ENCODE measurements at regions not wholly inside any gene's neighbourhood (a gene's known extent, or its start where the extent isn't known, plus 50 kb on each side); places are given as distances from the start of the nearest gene placed in this dataset.

DNA sequence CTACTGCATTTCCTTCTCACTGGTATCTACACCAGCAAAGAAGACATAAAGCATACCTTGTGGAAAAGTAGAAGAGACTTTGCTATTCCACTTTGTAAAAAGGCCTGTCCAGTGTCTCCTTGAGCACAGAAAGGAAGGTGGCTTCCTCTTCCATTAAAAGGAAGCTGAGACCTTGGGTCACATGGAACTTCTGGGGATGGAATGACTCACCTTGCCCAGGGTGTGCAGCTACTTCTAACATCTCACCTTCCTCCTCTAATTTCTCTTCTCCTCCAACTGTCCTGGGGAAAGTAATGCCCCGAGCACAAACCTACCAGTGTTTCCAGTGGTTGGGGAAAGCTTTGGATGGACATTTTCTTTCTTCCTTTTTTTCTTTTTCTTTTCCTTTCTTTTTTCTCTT lies 848.8 kb upstream of the MAP3K7 start:
- H3K79me2 ChIP-seq: no peaks in the 10 kb centered on the region
- no peak overlapping the region for H3K27ac ChIP-seq
- no peak overlapping the region for H2AFZ ChIP-seq
- H3K4me1 ChIP-seq (ENCODE audit: insufficient read depth): no peaks in the 10 kb centered on the region
- no peaks in the 10 kb centered on the region for H3K9me2 ChIP-seq (replicated peaks; ENCODE audit: insufficient read depth)
- H3K9me3 ChIP-seq (ENCODE audit: low read depth): no peaks in the 10 kb centered on the region
- H3K4me3 ChIP-seq: no peak overlapping the region
- no peaks in the 10 kb centered on the region for H3K27me3 ChIP-seq
- no peaks in the 10 kb centered on the region for H3K36me3 ChIP-seq (replicated peaks; ENCODE audit: insufficient read depth, low read depth)
- H3K4me2 ChIP-seq: no peak overlapping the region
- H4K20me1 ChIP-seq (ENCODE audit: insufficient read depth, poor library complexity, severe bottlenecking): no peaks in the 10 kb centered on the region
- TF ChIP-seq EZH2 (IDR thresholded peaks at IDR 0.05; ENCODE audit: borderline replicate concordance) (no peak), EZH2phosphoT487 (IDR thresholded peaks at IDR 0.05; ENCODE audit: low read depth, severe bottlenecking, unreplicated experiment) (no peak)
- TF ChIP-seq, protein P1, sequence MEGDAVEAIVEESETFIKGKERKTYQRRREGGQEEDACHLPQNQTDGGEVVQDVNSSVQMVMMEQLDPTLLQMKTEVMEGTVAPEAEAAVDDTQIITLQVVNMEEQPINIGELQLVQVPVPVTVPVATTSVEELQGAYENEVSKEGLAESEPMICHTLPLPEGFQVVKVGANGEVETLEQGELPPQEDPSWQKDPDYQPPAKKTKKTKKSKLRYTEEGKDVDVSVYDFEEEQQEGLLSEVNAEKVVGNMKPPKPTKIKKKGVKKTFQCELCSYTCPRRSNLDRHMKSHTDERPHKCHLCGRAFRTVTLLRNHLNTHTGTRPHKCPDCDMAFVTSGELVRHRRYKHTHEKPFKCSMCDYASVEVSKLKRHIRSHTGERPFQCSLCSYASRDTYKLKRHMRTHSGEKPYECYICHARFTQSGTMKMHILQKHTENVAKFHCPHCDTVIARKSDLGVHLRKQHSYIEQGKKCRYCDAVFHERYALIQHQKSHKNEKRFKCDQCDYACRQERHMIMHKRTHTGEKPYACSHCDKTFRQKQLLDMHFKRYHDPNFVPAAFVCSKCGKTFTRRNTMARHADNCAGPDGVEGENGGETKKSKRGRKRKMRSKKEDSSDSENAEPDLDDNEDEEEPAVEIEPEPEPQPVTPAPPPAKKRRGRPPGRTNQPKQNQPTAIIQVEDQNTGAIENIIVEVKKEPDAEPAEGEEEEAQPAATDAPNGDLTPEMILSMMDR (IDR thresholded peaks at IDR 0.05; ENCODE audit: poor library complexity): no peak
- no peak for DNase-seq (ENCODE audit: low spot score)
- WGBS (ENCODE audit: low lambda C conversion rate, missing lambda C conversion rate): 89% methylated on average over 1 of the region's 1 CpG

DNA sequence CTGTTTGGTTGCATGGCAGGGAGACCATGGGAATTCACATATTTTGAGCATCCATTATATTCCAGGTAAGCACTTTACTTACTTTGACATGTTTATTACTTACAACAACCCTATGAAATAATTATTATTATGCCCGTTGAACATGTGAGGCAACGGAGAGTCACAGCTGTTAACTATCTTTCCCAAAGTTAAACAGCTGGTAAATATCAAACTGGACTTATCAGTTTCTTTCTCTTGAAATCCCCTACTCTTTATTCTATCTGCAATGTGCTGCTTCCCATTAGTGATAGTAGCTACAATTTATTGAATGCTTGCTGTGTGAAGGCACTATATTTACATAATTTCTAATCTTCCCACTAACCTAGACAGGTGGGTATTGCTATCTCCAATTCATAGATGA lies 847.7 kb upstream of the MAP3K7 start:
- 36% methylated on average over 2 of the region's 2 CpGs for WGBS (ENCODE audit: low lambda C conversion rate, missing lambda C conversion rate)
- Histone ChIP-seq H4K20me1 (ENCODE audit: insufficient read depth, poor library complexity, severe bottlenecking) (no peaks in the 10 kb centered on the region), H3K9me2 (replicated peaks; ENCODE audit: insufficient read depth) (no peaks in the 10 kb centered on the region), H3K36me3 (replicated peaks; ENCODE audit: insufficient read depth, low read depth) (no peaks in the 10 kb centered on the region), H3K79me2 (no peaks in the 10 kb centered on the region), H3K4me2 (no peak overlapping the region), H3K4me1 (ENCODE audit: insufficient read depth) (no peaks in the 10 kb centered on the region), H3K9me3 (ENCODE audit: low read depth) (no peaks in the 10 kb centered on the region), H3K4me3 (no peak overlapping the region), H3K27me3 (no peaks in the 10 kb centered on the region), H2AFZ (no peak overlapping the region), H3K27ac (peak overlapping the region; percentile 30)
- no peak for DNase-seq (ENCODE audit: low spot score)
- TF ChIP-seq EZH2 (IDR thresholded peaks at IDR 0.05; ENCODE audit: borderline replicate concordance): no peak
- TF ChIP-seq, protein P1 (IDR thresholded peaks at IDR 0.05; ENCODE audit: poor library complexity): no peak
- TF ChIP-seq EZH2phosphoT487 (IDR thresholded peaks at IDR 0.05; ENCODE audit: low read depth, severe bottlenecking, unreplicated experiment): no peak

DNA sequence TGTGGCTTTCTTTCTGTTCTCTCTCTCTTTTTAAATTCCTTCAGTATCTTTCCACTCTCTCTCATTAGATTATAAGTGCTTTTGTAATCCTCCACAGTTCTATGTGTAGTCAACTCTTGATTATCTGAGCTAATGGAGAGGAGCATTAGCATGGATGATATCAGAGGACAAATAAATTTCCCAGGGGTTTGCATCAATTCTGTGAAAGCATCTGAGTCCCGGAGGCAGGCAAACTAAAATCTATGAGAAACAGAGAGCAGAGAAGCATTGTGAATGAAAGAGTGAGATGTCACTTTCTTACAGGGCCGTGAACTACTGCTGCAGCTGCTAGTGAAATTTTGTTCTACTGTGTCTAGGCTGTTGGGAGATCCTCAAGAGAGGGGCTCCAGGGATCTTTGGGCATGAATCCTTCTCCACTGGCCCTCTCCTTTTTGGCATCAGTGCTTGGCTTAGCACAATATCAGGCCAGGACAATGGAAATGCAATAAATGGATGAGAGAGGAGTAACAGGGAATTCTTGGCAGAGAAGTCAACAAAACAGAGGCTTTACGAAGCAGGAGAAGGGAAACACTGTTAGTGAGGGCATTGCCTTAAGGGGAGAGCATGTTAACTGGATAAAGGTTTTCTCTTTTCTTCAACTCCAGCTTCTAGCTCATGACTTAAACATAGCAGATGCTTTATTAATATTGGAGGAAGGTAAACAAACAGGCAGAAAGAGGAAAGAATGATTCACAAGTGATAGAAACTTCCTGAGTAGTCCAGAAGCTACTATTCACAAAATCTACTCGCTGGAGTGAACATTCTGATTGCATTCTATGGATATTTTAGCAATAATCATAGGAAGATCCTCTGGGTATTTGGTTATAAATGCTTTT lies 847.0 kb upstream of the MAP3K7 start:
- TF ChIP-seq, protein P1 (IDR thresholded peaks at IDR 0.05; ENCODE audit: poor library complexity): no peak
- TF ChIP-seq EZH2 (IDR thresholded peaks at IDR 0.05; ENCODE audit: borderline replicate concordance): no peak
- TF ChIP-seq EZH2phosphoT487 (IDR thresholded peaks at IDR 0.05; ENCODE audit: low read depth, severe bottlenecking, unreplicated experiment): no peak
- peak; percentile 15 for DNase-seq (ENCODE audit: low spot score)
- H3K27me3 ChIP-seq: no peaks in the 10 kb centered on the region

More for the DNA sequence above, 847.0 kb upstream of the MAP3K7 start:
- Histone ChIP-seq H3K9me2 (replicated peaks; ENCODE audit: insufficient read depth) (no peaks in the 10 kb centered on the region), H3K4me1 (ENCODE audit: insufficient read depth) (no peaks in the 10 kb centered on the region), H3K4me3 (no peak overlapping the region), H3K36me3 (replicated peaks; ENCODE audit: insufficient read depth, low read depth) (no peaks in the 10 kb centered on the region), H3K4me2 (no peak overlapping the region), H3K27ac (peak overlapping the region; percentile 30), H3K9me3 (ENCODE audit: low read depth) (no peaks in the 10 kb centered on the region), H4K20me1 (ENCODE audit: insufficient read depth, poor library complexity, severe bottlenecking) (no peaks in the 10 kb centered on the region), H2AFZ (no peak overlapping the region), H3K79me2 (no peaks in the 10 kb centered on the region)
- WGBS (ENCODE audit: low lambda C conversion rate, missing lambda C conversion rate): 64% methylated on average over 4 of the region's 4 CpGs

All from hepatocyte (in vitro differentiated cells).